Caco-2 (cell line): ENCODE measurements at regions not wholly inside any gene's neighbourhood (a gene's known extent, or its start where the extent isn't known, plus 50 kb on each side); places are given as distances from the start of the nearest gene placed in this dataset.
"Not testable (repeated sequence)": the region's sequence is repeated elsewhere in the genome, so short reads cannot be mapped to it uniquely, and the experiment has no call there.

Source experiments
- BruUV-seq: library from RNA; stranded (reverse); fragments of 400-500 nt; replicated peaks from 2 replicates; lab custom pipeline; 2021; lab: Mats Ljungman, UMichigan
- CTCF ChIA-PET: fragments of 300-600 bp; sonication (Branson Sonifier 250); formaldehyde crosslinking; loops from one replicate; lab custom pipeline; 2022; ENCODE audit warnings: antibody characterized with exemption; lab: Charles Lee
- POLR2A ChIA-PET: fragments of 300-600 bp; sonication (Branson Sonifier 250); formaldehyde crosslinking; loops from one replicate; lab custom pipeline; 2022; ENCODE audit warnings: antibody characterized with exemption; lab: Charles Lee
- DNase-seq, 2 experiments: peaks; one replicate each; pipeline versions ENCODE4 v3.0.0 to v3.0.0-alpha.2; 2020 to 2022
- H3K27me3 ChIP-seq: replicated peaks from 2 replicates; pipeline ENCODE4 v1.6.0; 2011; ENCODE audit warnings: low read length; ENCODE audit not compliant: control insufficient read depth, insufficient read depth
- H3K36me3 ChIP-seq: 2 replicates; pipeline ENCODE4 v1.5.1; 2011; ENCODE audit warnings: low read length; ENCODE audit not compliant: control insufficient read depth, insufficient read depth
- H3K4me1 ChIP-seq: fragments of 250-450 bp; sonication (Bioruptor Pico); 2 replicates; pipeline ENCODE4 v1.5.1; 2020; ENCODE audit warnings: mild to moderate bottlenecking
- H3K4me3 ChIP-seq: 2 replicates; pipeline ENCODE4 v1.5.1; 2011; ENCODE audit warnings: low read depth, mild to moderate bottlenecking, control low read depth, low read length
- H3K9me3 ChIP-seq: fragments of 250-450 bp; sonication (Bioruptor Pico); 2 replicates; pipeline ENCODE4 v1.5.1; 2020; ENCODE audit warnings: mild to moderate bottlenecking, moderate library complexity
- H3K27ac Mint-ChIP-seq: one replicate; pipeline ENCODE4 v1.8.0; 2022; ENCODE audit warnings: mixed read lengths; ENCODE audit not compliant: unreplicated experiment
- H3K27me3 Mint-ChIP-seq: one replicate; pipeline ENCODE4 v1.8.0; 2022; ENCODE audit warnings: mixed read lengths; ENCODE audit not compliant: insufficient read depth, unreplicated experiment
- H3K36me3 Mint-ChIP-seq: one replicate; pipeline ENCODE4 v1.8.0; 2022; ENCODE audit warnings: mild to moderate bottlenecking, mixed read lengths; ENCODE audit not compliant: insufficient read depth, unreplicated experiment
- H3K4me1 Mint-ChIP-seq: one replicate; pipeline ENCODE4 v1.8.0; 2022; ENCODE audit warnings: low read depth, mixed read lengths; ENCODE audit not compliant: unreplicated experiment
- H3K4me3 Mint-ChIP-seq: one replicate; pipeline ENCODE4 v1.8.0; 2022; ENCODE audit warnings: mild to moderate bottlenecking, moderate library complexity, mixed read lengths; ENCODE audit not compliant: unreplicated experiment
- H3K9me3 Mint-ChIP-seq: one replicate; pipeline ENCODE4 v1.8.0; 2022; ENCODE audit warnings: mixed read lengths; ENCODE audit not compliant: unreplicated experiment
- CTCF ChIP-seq, 2 experiments: fragments of 200-600 bp in 1 of 2; IDR thresholded peaks; 1 replicate in 1 of 2; 2 replicates in 1 of 2; pipeline versions ENCODE4 v1.5.1 to v1.8.0; 2011 to 2022; ENCODE audit warnings: antibody characterized with exemption in 1 of 2, control low read depth in 1 of 2, inconsistent platforms in 1 of 2, low read depth in 1 of 2, low read length in 1 of 2, mild to moderate bottlenecking in 1 of 2, moderate library complexity in 1 of 2; ENCODE audit not compliant: insufficient read depth in 1 of 2, severe bottlenecking in 1 of 2, unreplicated experiment in 1 of 2
- intact Hi-C: fragments of 100-400 bp; cut with micrococcal nuclease; formaldehyde crosslinking; loops from one replicate; pipeline ENCODE4 v1.10.0; 2022; ENCODE audit not compliant: unreplicated experiment

- H3K36me3 Mint-ChIP-seq, POLR2A ChIA-PET: not testable (repeated sequence)
- DNase-seq: peak in 1 of 2 experiments; percentile 48
These were observed 102.7 kb upstream of the NBPF11 start for GRCh38 chr1:148254611-148255429.

GRCh38 chr1:148253808-148254207 lies 101.7 kb upstream of the NBPF11 start:
- H3K36me3 Mint-ChIP-seq, intact Hi-C loops, BruUV-seq, POLR2A ChIA-PET, H3K27me3 ChIP-seq, H3K4me1 Mint-ChIP-seq, H3K27me3 Mint-ChIP-seq, H3K36me3 ChIP-seq, H3K9me3 Mint-ChIP-seq, H3K4me3 Mint-ChIP-seq, CTCF ChIA-PET, H3K4me3 ChIP-seq, H3K4me1 ChIP-seq, DNase-seq, H3K9me3 ChIP-seq, H3K27ac Mint-ChIP-seq: not testable (repeated sequence)

More at GRCh38 chr1:148254611-148255429, 102.7 kb upstream of the NBPF11 start:
- H3K9me3 Mint-ChIP-seq, H3K27me3 Mint-ChIP-seq, H3K4me3 ChIP-seq, H3K27me3 ChIP-seq, H3K4me1 ChIP-seq, H3K4me1 Mint-ChIP-seq, CTCF ChIA-PET, H3K9me3 ChIP-seq, H3K36me3 ChIP-seq, H3K27ac Mint-ChIP-seq, H3K4me3 Mint-ChIP-seq, intact Hi-C loops, BruUV-seq: not testable (repeated sequence)
- TF ChIP-seq CTCF (IDR thresholded peaks at IDR 0.05; ENCODE audit: insufficient read depth in 1 of 2, low read depth in 1 of 2, low read length in 1 of 2, severe bottlenecking in 1 of 2, unreplicated experiment in 1 of 2): peak; percentile 74

- H3K4me3 Mint-ChIP-seq, DNase-seq, H3K27me3 Mint-ChIP-seq, H3K9me3 ChIP-seq, POLR2A ChIA-PET, intact Hi-C loops, H3K36me3 Mint-ChIP-seq, H3K27ac Mint-ChIP-seq, H3K36me3 ChIP-seq, H3K9me3 Mint-ChIP-seq, H3K27me3 ChIP-seq, H3K4me3 ChIP-seq, H3K4me1 ChIP-seq, H3K4me1 Mint-ChIP-seq, BruUV-seq, CTCF ChIA-PET: not testable (repeated sequence)
These were observed 96.7 kb upstream of the NBPF11 start for GRCh38 chr1:148248798-148249197.

GRCh38 chr1:148246258-148246861 lies 94.3 kb upstream of the NBPF11 start:
- H3K36me3 Mint-ChIP-seq, H3K9me3 Mint-ChIP-seq, H3K36me3 ChIP-seq, H3K4me1 Mint-ChIP-seq, DNase-seq, H3K27ac Mint-ChIP-seq, CTCF ChIA-PET, H3K4me3 ChIP-seq, H3K27me3 Mint-ChIP-seq, H3K4me3 Mint-ChIP-seq, H3K27me3 ChIP-seq, BruUV-seq, H3K9me3 ChIP-seq, intact Hi-C loops, H3K4me1 ChIP-seq, POLR2A ChIA-PET: not testable (repeated sequence)

- H3K4me3 Mint-ChIP-seq, H3K27me3 ChIP-seq, H3K4me1 ChIP-seq, intact Hi-C loops, POLR2A ChIA-PET, H3K9me3 Mint-ChIP-seq, H3K4me1 Mint-ChIP-seq, H3K36me3 ChIP-seq, H3K36me3 Mint-ChIP-seq, H3K4me3 ChIP-seq, H3K27me3 Mint-ChIP-seq, H3K27ac Mint-ChIP-seq, DNase-seq, CTCF ChIA-PET, BruUV-seq, H3K9me3 ChIP-seq: not testable (repeated sequence)
These were observed 93.8 kb upstream of the NBPF11 start for GRCh38 chr1:148245843-148246242.

- H3K4me3 Mint-ChIP-seq, H3K27me3 Mint-ChIP-seq, BruUV-seq, H3K27me3 ChIP-seq, H3K27ac Mint-ChIP-seq, DNase-seq, H3K4me1 ChIP-seq, H3K36me3 Mint-ChIP-seq, H3K9me3 ChIP-seq, H3K9me3 Mint-ChIP-seq, H3K4me1 Mint-ChIP-seq, CTCF ChIA-PET, H3K36me3 ChIP-seq, H3K4me3 ChIP-seq, intact Hi-C loops, POLR2A ChIA-PET: not testable (repeated sequence)
These were observed 93.4 kb upstream of the NBPF11 start for GRCh38 chr1:148245443-148245842.
